HepG2 (cell line): ENCODE measurements at regions not wholly inside any gene's neighbourhood (a gene's known extent, or its start where the extent isn't known, plus 50 kb on each side); places are given as distances from the start of the nearest gene placed in this dataset.

Experiments
- ATAC-seq: fragments of 200-7000 bp; cut with Tn5 transposase; 3 replicates; pipeline ENCODE4 v1.9.1; 2020; ENCODE audit warnings: mild to moderate bottlenecking, moderate library complexity
- BruUV-seq: library from RNA; stranded (reverse); fragments of 400-500 nt; replicated peaks from 2 replicates; lab custom pipeline; 2021; lab: Mats Ljungman, UMichigan
- CTCF ChIA-PET: fragments of 300-600 bp; formaldehyde crosslinking; extraction: SDS; loops from one replicate; lab custom pipeline; 2021; ENCODE audit warnings: low total read pairs, inconsistent platforms, low intra/inter-chr PET ratio; lab: Yijun Ruan, JAX
- POLR2A ChIA-PET: fragments of 350-600 bp; sonication (Branson Sonifier 250); formaldehyde crosslinking; loops from one replicate; lab custom pipeline; 2020; ENCODE audit warnings: antibody characterized with exemption, inconsistent platforms; lab: Yijun Ruan, JAX
- DNase-seq: peaks from one replicate; pipeline ENCODE4 v3.0.0-alpha.2; 2015; ENCODE audit warnings: low spot score
- FAIRE-seq: peaks from 3 replicates; lab custom pipeline; 2011; peaks lifted over from hg19 to GRCh38; lab: Jason Lieb, UNC
- H2AFZ ChIP-seq: one replicate; pipeline ENCODE4 v1.6.1; 2011; ENCODE audit warnings: low read length, inconsistent platforms
- H3K27ac ChIP-seq: fragments of 300-600 bp; 3 replicates; pipeline ENCODE4 v1.8.0; 2011; ENCODE audit warnings: mixed run types, mild to moderate bottlenecking, mixed read lengths, low read length, inconsistent platforms; ENCODE audit not compliant: insufficient read depth; ENCODE audit errors: extremely low read length
- H3K27me3 ChIP-seq, 2 experiments: fragments of 200-600 bp in 1 of 2; 2 replicates in 1 of 2; 3 replicates in 1 of 2; pipeline versions ENCODE4 v1.6.0 to v1.8.0; 2011; ENCODE audit warnings: low read length in 2 of 2, mild to moderate bottlenecking in 2 of 2, moderate library complexity in 2 of 2, inconsistent platforms in 1 of 2; ENCODE audit not compliant: insufficient read depth in 2 of 2, control insufficient read depth in 1 of 2
- H3K36me3 ChIP-seq, 2 experiments: fragments of 200-600 bp in 1 of 2; replicated peaks in 1 of 2; 2 replicates in 1 of 2; 3 replicates in 1 of 2; pipeline versions ENCODE4 v1.5.1 to v1.8.0; 2011; ENCODE audit warnings: low read length in 2 of 2, inconsistent platforms in 1 of 2; ENCODE audit not compliant: insufficient read depth in 2 of 2, control insufficient read depth in 1 of 2
- H3K4me1 ChIP-seq: 2 replicates; pipeline ENCODE4 v1.5.1; 2012; ENCODE audit warnings: low read length, inconsistent platforms; ENCODE audit not compliant: insufficient read depth
- H3K4me2 ChIP-seq: 2 replicates; pipeline ENCODE4 v1.6.0; 2011; ENCODE audit warnings: low read depth, low read length, inconsistent platforms
- H3K4me3 ChIP-seq, 3 experiments: fragments of 200-600 bp in 1 of 3; sonication (generic), shearing (Covaris generic) in 1 of 3; replicated peaks in 1 of 3; 2 replicates each; pipeline ENCODE4 v1.5.1; 2011 to 2016; ENCODE audit warnings: low read length in 3 of 3, inconsistent platforms in 2 of 3, low read depth in 2 of 3, mild to moderate bottlenecking in 2 of 3, control low read depth in 1 of 3, mixed read lengths in 1 of 3; ENCODE audit not compliant: insufficient read depth in 1 of 3
- H3K79me2 ChIP-seq: one replicate; pipeline ENCODE4 v1.6.1; 2011; ENCODE audit warnings: low read length, inconsistent platforms; ENCODE audit not compliant: insufficient read depth
- H3K9ac ChIP-seq: 2 replicates; pipeline ENCODE4 v1.6.0; 2011; ENCODE audit warnings: mild to moderate bottlenecking, low read depth, low read length, inconsistent platforms; ENCODE audit not compliant: insufficient read depth
- H3K9me3 ChIP-seq: 2 replicates; pipeline ENCODE4 v1.5.1; 2012; ENCODE audit warnings: mild to moderate bottlenecking, low read length
- H4K20me1 ChIP-seq: 2 replicates; pipeline ENCODE4 v1.6.0; 2011; ENCODE audit warnings: inconsistent platforms, mild to moderate bottlenecking, low read length, moderate library complexity; ENCODE audit not compliant: insufficient read depth
- MAFF ChIP-seq: IDR thresholded peaks from 2 replicates; pipeline ENCODE4 v1.6.1; 2011; ENCODE audit warnings: low read depth, low read length, improper control_type of control experiment
- MAFK ChIP-seq, 2 experiments: IDR thresholded peaks in 1 of 2; conservative IDR thresholded peaks in 1 of 2; 2 replicates each; pipeline ENCODE4 v1.6.1; 2011; ENCODE audit warnings: improper control_type of control experiment in 2 of 2, low read length in 2 of 2
- MTF2 ChIP-seq: sonication (generic); formaldehyde crosslinking; IDR thresholded peaks from 2 replicates; pipeline ENCODE4 v1.5.0; 2020; ENCODE audit warnings: missing genetic modification reagents, borderline replicate concordance
- ZNF891 ChIP-seq: sonication (generic); formaldehyde crosslinking; IDR thresholded peaks from 2 replicates; pipeline ENCODE4 v1.5.0; 2020; ENCODE audit warnings: mild to moderate bottlenecking, missing genetic modification reagents
- WGBS: methylation state at CpG from one replicate; pipeline ENCODE4 v1.1.6; 2017; ENCODE audit warnings: low lambda C conversion rate; 5-methylcytosine and 5-hydroxymethylcytosine counted together
- in situ Hi-C: cut with HindIII; loops from 2 replicates; pipeline ENCODE4 v1.10.0; 2017; ENCODE audit warnings: low pct_unique_long_range_greater_than_20kb; ENCODE audit not compliant: extremely low pct_ligation_motif_present
- intact Hi-C: fragments of 100-400 bp; cut with micrococcal nuclease; formaldehyde crosslinking; loops from one replicate; pipeline ENCODE4 v1.10.0; 2022; ENCODE audit not compliant: unreplicated experiment

DNA sequence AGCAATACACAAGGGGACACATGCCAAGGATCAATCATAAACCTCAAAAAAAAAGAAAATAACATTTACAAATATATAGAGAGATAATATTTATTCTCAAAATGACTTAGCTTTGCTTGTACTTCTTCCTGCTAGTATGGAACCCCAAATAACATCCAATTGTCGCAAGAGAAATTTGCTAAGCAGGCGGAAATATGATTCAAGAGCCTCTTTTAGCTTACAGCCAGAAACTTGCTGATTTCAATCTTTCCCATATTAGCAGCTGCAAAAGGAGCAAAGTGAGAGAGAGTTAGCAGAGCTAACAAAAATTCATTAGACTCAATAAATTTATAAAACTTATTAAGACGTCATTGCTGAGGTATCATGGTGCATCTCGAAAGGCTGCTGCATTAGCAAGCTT, 294.9 kb downstream of the FSIP2 start:
- TF ChIP-seq MAFK (conservative IDR thresholded peaks at IDR 0.05 in 1 of 2, IDR thresholded peaks at IDR 0.05 in 1 of 2; ENCODE audit: low read length in 2 of 2) (peak; percentile 32 to 33), ZNF891 (CRISPR knock-in tag) (no peak), MAFF (0 out of 2 replicates have a peak, but pooled peaks have one; percentile 7)
- Histone ChIP-seq H3K79me2 (no peaks in the 10 kb centered on the region), H4K20me1 (no peaks in the 10 kb centered on the region), H3K27ac (no peak overlapping the region), H3K36me3 (no peaks in the 10 kb centered on the region), H3K9ac (no peak overlapping the region), H3K9me3 (no peaks in the 10 kb centered on the region), H3K4me3 (no peak overlapping the region), H3K4me1 (0 out of 2 replicates have a peak, but pooled peaks cover under 1% of the 10 kb centered on the region), H2AFZ (no peak overlapping the region), H3K4me2 (no peak overlapping the region), H3K27me3 (no peaks in the 10 kb centered on the region)
- FAIRE-seq (no peak), ATAC-seq (no peak), DNase-seq (no peak)
- in situ Hi-C loops = no loop called here
- 96% methylated on average over 4 of the region's 4 CpGs for WGBS
- intact Hi-C loops = no loop called here
- ChIA-PET CTCF (no interaction called here), POLR2A (no interaction called here)
- BruUV-seq = no TSS peak

DNA sequence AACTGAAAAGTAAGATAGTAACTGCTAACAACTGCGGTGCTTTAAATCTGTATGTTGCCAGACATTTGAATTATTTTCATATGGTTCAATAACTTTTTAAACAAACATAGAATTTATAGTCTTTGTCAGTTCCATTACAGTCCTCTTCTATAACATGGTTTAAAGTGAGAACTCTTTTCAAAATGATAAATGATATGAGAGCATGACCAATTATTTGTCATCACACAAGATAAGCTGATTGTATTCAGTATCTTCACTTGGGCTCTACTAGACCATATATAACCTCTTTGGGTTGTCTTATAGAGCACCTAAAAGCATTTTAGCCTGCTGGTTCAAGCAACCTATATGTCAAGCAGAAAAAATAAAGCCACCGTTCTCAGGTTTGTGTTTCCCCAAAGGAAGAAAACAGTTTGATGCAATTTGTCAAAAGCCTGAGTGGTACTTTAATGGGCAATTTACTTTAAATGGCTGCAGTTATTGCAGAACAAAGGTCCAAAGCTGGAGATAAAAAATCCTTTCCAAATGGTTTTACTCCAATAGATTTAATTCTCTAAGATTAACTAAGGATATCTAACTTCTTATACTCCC, 298.4 kb downstream of the FSIP2 start:
- no peaks in the 10 kb centered on the region for H3K4me1 ChIP-seq
- BruUV-seq = no TSS peak
- no peak for DNase-seq
- H2AFZ ChIP-seq = no peak overlapping the region
- no peak overlapping the region for H3K4me2 ChIP-seq
- FAIRE-seq = no peak
- 99% methylated on average over 2 of the region's 2 CpGs for WGBS
- intact Hi-C loops (no loop called here), in situ Hi-C loops (no loop called here)
- no peak overlapping the region for H3K27ac ChIP-seq
- CTCF ChIA-PET = no interaction called here
- no peak overlapping the region for H3K9ac ChIP-seq
- POLR2A ChIA-PET = no interaction called here
- H3K27me3 ChIP-seq = no peaks in the 10 kb centered on the region
- no peaks in the 10 kb centered on the region for H3K36me3 ChIP-seq
- no peak for ATAC-seq
- no peak overlapping the region for H3K4me3 ChIP-seq
- H4K20me1 ChIP-seq = no peaks in the 10 kb centered on the region
- TF ChIP-seq MTF2 (CRISPR knock-in tag) = no peak
- TF ChIP-seq, all 625 proteins: peak for 0
- Histone ChIP-seq H3K9me3 (no peaks in the 10 kb centered on the region), H3K79me2 (no peaks in the 10 kb centered on the region)
